Effector memory CD4-positive, alpha-beta T cell (primary cell): ENCODE measurements at regions not wholly inside any gene's neighbourhood (a gene's known extent, or its start where the extent isn't known, plus 50 kb on each side); places are given as distances from the start of the nearest gene placed in this dataset.

Source experiments
- DNase-seq, 3 donors: peaks; one replicate each; pipeline ENCODE4 v3.0.0-alpha.2; 2020
- H3K27ac ChIP-seq: 2 replicates; pipeline ENCODE4 v1.7.0; 2013; ENCODE audit warnings: mild to moderate bottlenecking, low read length, moderate library complexity; ENCODE audit not compliant: insufficient read depth, poor library complexity, severe bottlenecking
- H3K27me3 ChIP-seq: replicated peaks from 2 replicates; pipeline ENCODE4 v1.7.0; 2013; ENCODE audit warnings: mild to moderate bottlenecking, low read length; ENCODE audit not compliant: insufficient read depth, control insufficient read depth, poor library complexity, severe bottlenecking
- H3K36me3 ChIP-seq: 2 replicates; pipeline ENCODE4 v1.7.0; 2013; ENCODE audit warnings: mild to moderate bottlenecking, low read length, moderate library complexity; ENCODE audit not compliant: control insufficient read depth, insufficient read depth
- H3K4me1 ChIP-seq: 2 replicates; pipeline ENCODE4 v1.7.0; 2013; ENCODE audit warnings: low read length, mild to moderate bottlenecking; ENCODE audit not compliant: control insufficient read depth, insufficient read depth, poor library complexity, severe bottlenecking
- H3K4me3 ChIP-seq: 2 replicates; pipeline ENCODE4 v1.7.0; 2013; ENCODE audit warnings: low read length, low read depth, mild to moderate bottlenecking; ENCODE audit not compliant: insufficient read depth, poor library complexity, severe bottlenecking
- H3K9me3 ChIP-seq: 2 replicates; pipeline ENCODE4 v1.7.0; 2013; ENCODE audit warnings: mild to moderate bottlenecking, low read length, moderate library complexity; ENCODE audit not compliant: control insufficient read depth

- DNase-seq = no peak
- Histone ChIP-seq H3K27me3 (no peaks in the 10 kb centered on the region), H3K27ac (no peak overlapping the region), H3K9me3 (no peaks in the 10 kb centered on the region), H3K36me3 (no peaks in the 10 kb centered on the region), H3K4me3 (no peak overlapping the region), H3K4me1 (no peaks in the 10 kb centered on the region)
These were observed 213.3 kb downstream of the PCSK1 start for GRCh38 chr5:96219580-96220281.

DNA sequence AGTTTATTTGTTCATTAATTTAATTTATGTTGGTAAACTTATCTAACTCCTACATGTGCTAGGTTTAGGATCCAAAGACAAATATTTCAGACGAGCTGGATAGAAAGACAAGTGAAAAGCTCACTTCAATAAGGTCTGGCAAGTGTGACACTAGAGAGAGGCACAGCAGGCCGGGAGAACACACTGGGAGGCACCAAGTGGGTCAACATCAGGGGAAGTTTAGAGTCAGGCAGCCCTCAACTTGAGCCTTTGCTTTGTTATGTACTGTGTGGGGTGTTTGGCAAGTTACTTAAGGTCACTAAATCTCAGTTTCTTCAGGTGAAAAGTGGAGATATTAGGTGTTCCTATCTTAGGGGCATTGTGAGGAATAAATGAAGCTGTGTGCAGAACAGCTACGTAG lies 214.4 kb downstream of the PCSK1 start:
- Histone ChIP-seq H3K27ac (no peak overlapping the region), H3K9me3 (no peaks in the 10 kb centered on the region)
- no peak for DNase-seq

GRCh38 chr5:96214442-96215197 lies 218.4 kb downstream of the PCSK1 start:
- Histone ChIP-seq H3K4me1 (no peaks in the 10 kb centered on the region), H3K9me3 (no peaks in the 10 kb centered on the region), H3K27me3 (peaks cover 6% of the 10 kb centered on the region), H3K4me3 (no peak overlapping the region), H3K36me3 (no peaks in the 10 kb centered on the region), H3K27ac (no peak overlapping the region)
- no peak for DNase-seq

More for the DNA sequence above, 214.4 kb downstream of the PCSK1 start:
- Histone ChIP-seq H3K4me3 (no peak overlapping the region), H3K4me1 (no peaks in the 10 kb centered on the region), H3K27me3 (peaks cover 1% of the 10 kb centered on the region), H3K36me3 (no peaks in the 10 kb centered on the region)

- H3K36me3 ChIP-seq = no peaks in the 10 kb centered on the region
- no peaks in the 10 kb centered on the region for H3K9me3 ChIP-seq
- H3K4me3 ChIP-seq = no peak overlapping the region
- no peaks in the 10 kb centered on the region for H3K4me1 ChIP-seq
- peaks cover 6% of the 10 kb centered on the region for H3K27me3 ChIP-seq
- no peak overlapping the region for H3K27ac ChIP-seq
- DNase-seq = no peak
These were observed 223.2 kb downstream of the PCSK1 start for GRCh38 chr5:96209829-96210228.

- Histone ChIP-seq H3K4me1 (no peaks in the 10 kb centered on the region), H3K36me3 (no peaks in the 10 kb centered on the region), H3K27me3 (no peaks in the 10 kb centered on the region), H3K4me3 (no peak overlapping the region), H3K9me3 (no peaks in the 10 kb centered on the region), H3K27ac (no peak overlapping the region)
- no peak for DNase-seq
These were observed 225.6 kb downstream of the PCSK1 start for GRCh38 chr5:96207420-96207819.

DNA sequence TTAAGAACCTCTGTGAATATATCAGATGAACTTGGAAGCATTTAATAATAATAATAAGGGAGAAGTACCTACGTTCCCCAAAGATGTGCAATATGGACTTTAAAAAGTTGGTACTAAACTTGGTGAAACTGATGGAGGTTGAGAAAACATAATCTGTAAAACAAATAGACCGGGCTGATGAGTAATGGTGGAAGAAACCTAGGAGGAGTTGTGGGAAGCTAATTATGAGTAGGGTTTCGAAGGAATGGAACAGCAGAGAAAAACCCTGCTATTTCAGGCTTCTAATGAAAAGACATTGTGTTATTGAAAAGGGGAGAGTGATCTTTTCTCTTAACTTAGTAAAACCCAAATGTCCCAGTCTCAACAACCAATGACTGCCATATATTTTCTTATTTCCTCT lies 229.3 kb downstream of the PCSK1 start:
- Histone ChIP-seq H3K36me3 (no peaks in the 10 kb centered on the region), H3K27ac (no peak overlapping the region), H3K4me3 (no peak overlapping the region), H3K27me3 (no peaks in the 10 kb centered on the region), H3K4me1 (no peaks in the 10 kb centered on the region), H3K9me3 (no peaks in the 10 kb centered on the region)
- no peak for DNase-seq

GRCh38 chr5:96201503-96201902 lies 231.5 kb downstream of the PCSK1 start:
- H3K36me3 ChIP-seq = no peaks in the 10 kb centered on the region
- H3K4me1 ChIP-seq = no peaks in the 10 kb centered on the region
- H3K27ac ChIP-seq = no peak overlapping the region
- no peak overlapping the region for H3K4me3 ChIP-seq
- no peaks in the 10 kb centered on the region for H3K9me3 ChIP-seq
- no peak for DNase-seq
- H3K27me3 ChIP-seq = no peaks in the 10 kb centered on the region

- Histone ChIP-seq H3K27me3 (no peaks in the 10 kb centered on the region), H3K9me3 (no peaks in the 10 kb centered on the region), H3K4me1 (no peaks in the 10 kb centered on the region)
These were observed 232.4 kb downstream of the PCSK1 start for GRCh38 chr5:96200641-96201040.

GRCh38 chr5:96199713-96200183 lies 233.3 kb downstream of the PCSK1 start:
- Histone ChIP-seq H3K36me3 (no peaks in the 10 kb centered on the region), H3K9me3 (no peaks in the 10 kb centered on the region), H3K27ac (no peak overlapping the region), H3K4me1 (no peaks in the 10 kb centered on the region), H3K4me3 (no peak overlapping the region), H3K27me3 (no peaks in the 10 kb centered on the region)
- no peak for DNase-seq

More at GRCh38 chr5:96200641-96201040, 232.4 kb downstream of the PCSK1 start:
- DNase-seq = no peak
- no peaks in the 10 kb centered on the region for H3K36me3 ChIP-seq
- H3K4me3 ChIP-seq = no peak overlapping the region
- H3K27ac ChIP-seq = no peak overlapping the region

DNA sequence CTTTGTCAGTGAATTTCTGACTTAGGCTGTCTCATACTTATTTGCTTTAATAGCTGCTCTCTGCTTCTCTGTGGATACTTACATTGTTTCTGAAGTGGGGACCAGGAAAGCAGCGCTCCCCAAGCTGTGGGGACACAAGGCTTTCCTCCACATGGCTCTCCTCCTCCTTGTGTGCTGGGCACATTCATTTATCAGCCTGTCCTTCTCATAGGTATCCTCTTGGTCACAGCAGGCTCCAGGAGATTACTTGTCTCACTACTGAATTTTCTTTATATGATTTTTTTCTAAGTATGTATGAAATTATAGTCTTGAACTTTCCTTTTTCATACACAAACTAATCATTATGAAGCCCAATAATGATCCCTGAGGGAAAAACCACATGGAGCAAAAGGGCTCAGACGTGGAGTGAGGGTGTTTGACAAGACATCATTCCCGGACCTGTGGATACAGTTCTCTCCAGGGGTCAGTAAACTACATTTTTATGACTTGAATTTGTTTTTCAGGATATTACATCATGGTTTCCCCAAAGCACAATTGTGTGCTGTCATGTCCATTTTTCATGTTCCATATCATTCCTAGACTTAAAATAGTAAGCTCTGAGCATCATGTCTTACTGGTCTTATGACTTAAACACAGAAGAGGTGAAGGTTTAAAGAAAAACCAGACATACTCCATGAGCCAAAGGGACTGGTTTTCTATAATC lies 234.5 kb downstream of the PCSK1 start:
- no peaks in the 10 kb centered on the region for H3K4me1 ChIP-seq
- no peak overlapping the region for H3K4me3 ChIP-seq
- H3K27me3 ChIP-seq = no peaks in the 10 kb centered on the region
- no peaks in the 10 kb centered on the region for H3K36me3 ChIP-seq
- DNase-seq = no peak
- no peak overlapping the region for H3K27ac ChIP-seq
- H3K9me3 ChIP-seq = no peaks in the 10 kb centered on the region
